ENCODE measurements at regions not wholly inside any gene's neighbourhood (a gene's known extent, or its start where the extent isn't known, plus 50 kb on each side); places are given as distances from the start of the nearest gene placed in this dataset.

- no peaks in the 10 kb centered on the region for H3K4me1 ChIP-seq
- no peak for DNase-seq (ENCODE audit: extremely low spot score in 2 of 2)
- no peaks in the 10 kb centered on the region for H3K36me3 ChIP-seq
- TF ChIP-seq POLR2AphosphoS5 (IDR thresholded peaks at IDR 0.05; ENCODE audit: insufficient read depth in 1 of 2, low read depth in 1 of 2) (no peak), POLR2A (IDR thresholded peaks at IDR 0.05) (no peak)
- TF ChIP-seq, protein P1, sequence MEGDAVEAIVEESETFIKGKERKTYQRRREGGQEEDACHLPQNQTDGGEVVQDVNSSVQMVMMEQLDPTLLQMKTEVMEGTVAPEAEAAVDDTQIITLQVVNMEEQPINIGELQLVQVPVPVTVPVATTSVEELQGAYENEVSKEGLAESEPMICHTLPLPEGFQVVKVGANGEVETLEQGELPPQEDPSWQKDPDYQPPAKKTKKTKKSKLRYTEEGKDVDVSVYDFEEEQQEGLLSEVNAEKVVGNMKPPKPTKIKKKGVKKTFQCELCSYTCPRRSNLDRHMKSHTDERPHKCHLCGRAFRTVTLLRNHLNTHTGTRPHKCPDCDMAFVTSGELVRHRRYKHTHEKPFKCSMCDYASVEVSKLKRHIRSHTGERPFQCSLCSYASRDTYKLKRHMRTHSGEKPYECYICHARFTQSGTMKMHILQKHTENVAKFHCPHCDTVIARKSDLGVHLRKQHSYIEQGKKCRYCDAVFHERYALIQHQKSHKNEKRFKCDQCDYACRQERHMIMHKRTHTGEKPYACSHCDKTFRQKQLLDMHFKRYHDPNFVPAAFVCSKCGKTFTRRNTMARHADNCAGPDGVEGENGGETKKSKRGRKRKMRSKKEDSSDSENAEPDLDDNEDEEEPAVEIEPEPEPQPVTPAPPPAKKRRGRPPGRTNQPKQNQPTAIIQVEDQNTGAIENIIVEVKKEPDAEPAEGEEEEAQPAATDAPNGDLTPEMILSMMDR (IDR thresholded peaks at IDR 0.05): no peak
- H3K9me3 ChIP-seq: no peaks in the 10 kb centered on the region
- H3K27ac ChIP-seq: no peak overlapping the region
- H3K4me3 ChIP-seq: no peak overlapping the region
- intact Hi-C loops (cut with DNase I): no loop called here
- no peaks in the 10 kb centered on the region for H3K27me3 ChIP-seq
These were observed 219.9 kb upstream of the GAS1 start for GRCh38 chr9:87167161-87167560.

DNA sequence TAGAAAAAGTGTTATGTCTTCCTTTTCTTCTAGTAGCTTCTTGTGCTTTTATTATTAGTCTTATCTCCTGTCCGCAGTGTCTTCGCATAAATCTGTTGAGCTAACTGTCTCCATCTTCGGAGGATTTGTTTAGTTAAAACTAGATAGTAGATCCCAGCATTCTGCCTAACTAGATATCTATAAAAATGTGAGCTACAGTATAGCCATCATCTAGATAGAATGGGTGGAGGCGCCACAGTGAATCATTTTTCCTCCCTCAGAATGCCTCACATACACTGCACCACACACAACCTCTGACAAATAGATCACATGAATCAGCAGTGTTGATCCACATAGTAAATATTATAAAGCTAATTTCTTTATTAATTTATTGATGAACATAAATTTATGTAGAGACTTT is 220.3 kb upstream of the GAS1 start:
- Histone ChIP-seq H3K9me3 (no peaks in the 10 kb centered on the region), H3K4me3 (no peak overlapping the region), H3K27me3 (no peaks in the 10 kb centered on the region), H3K27ac (no peak overlapping the region), H3K4me1 (no peaks in the 10 kb centered on the region), H3K36me3 (no peaks in the 10 kb centered on the region)
- TF ChIP-seq, protein P1 (IDR thresholded peaks at IDR 0.05): no peak
- TF ChIP-seq POLR2AphosphoS5 (IDR thresholded peaks at IDR 0.05; ENCODE audit: insufficient read depth in 1 of 2, low read depth in 1 of 2) (no peak), POLR2A (IDR thresholded peaks at IDR 0.05) (no peak)
- intact Hi-C loops (cut with DNase I): no loop called here
- DNase-seq (ENCODE audit: extremely low spot score in 2 of 2): no peak

DNA sequence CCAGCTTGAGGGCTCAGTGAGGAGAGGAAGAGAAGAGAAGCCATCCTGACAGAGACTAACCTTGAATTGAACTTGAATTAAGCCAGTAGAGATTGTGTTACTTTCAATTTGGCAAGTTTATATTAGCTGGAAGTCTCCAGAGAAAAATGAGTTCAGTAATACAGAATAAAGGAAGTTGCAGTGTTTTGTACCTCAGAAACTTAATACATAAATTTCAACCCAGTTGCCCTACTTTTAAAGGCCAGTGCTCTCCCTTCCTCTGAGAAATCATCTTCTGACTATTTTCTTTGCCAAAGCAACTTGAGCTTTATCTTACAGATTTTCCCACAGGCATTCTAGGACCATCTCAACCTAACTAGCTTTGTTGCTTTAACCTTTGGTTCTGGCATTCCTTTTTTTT is 231.0 kb upstream of the GAS1 start:
- no peak for DNase-seq (ENCODE audit: extremely low spot score in 2 of 2)
- intact Hi-C loops (cut with DNase I): no loop called here
- TF ChIP-seq, protein P1 (IDR thresholded peaks at IDR 0.05): no peak
- no peak for TF ChIP-seq POLR2A (IDR thresholded peaks at IDR 0.05)
- no peak for TF ChIP-seq POLR2AphosphoS5 (IDR thresholded peaks at IDR 0.05; ENCODE audit: insufficient read depth in 1 of 2, low read depth in 1 of 2)
- Histone ChIP-seq H3K27ac (no peak overlapping the region), H3K27me3 (no peaks in the 10 kb centered on the region), H3K36me3 (no peaks in the 10 kb centered on the region), H3K4me1 (no peaks in the 10 kb centered on the region), H3K4me3 (no peak overlapping the region), H3K9me3 (peaks cover 3% of the 10 kb centered on the region)

GRCh38 chr9:87179553-87180340 is 232.4 kb upstream of the GAS1 start:
- intact Hi-C loops (cut with DNase I): no loop called here
- Histone ChIP-seq H3K27ac (no peak overlapping the region), H3K9me3 (peaks cover 3% of the 10 kb centered on the region), H3K27me3 (no peaks in the 10 kb centered on the region), H3K4me1 (no peaks in the 10 kb centered on the region), H3K4me3 (no peak overlapping the region), H3K36me3 (no peaks in the 10 kb centered on the region)
- DNase-seq (ENCODE audit: extremely low spot score in 2 of 2): no peak
- TF ChIP-seq POLR2AphosphoS5 (IDR thresholded peaks at IDR 0.05; ENCODE audit: insufficient read depth in 1 of 2, low read depth in 1 of 2) (no peak), POLR2A (IDR thresholded peaks at IDR 0.05) (no peak)
- TF ChIP-seq, protein P1 (IDR thresholded peaks at IDR 0.05): no peak

DNA sequence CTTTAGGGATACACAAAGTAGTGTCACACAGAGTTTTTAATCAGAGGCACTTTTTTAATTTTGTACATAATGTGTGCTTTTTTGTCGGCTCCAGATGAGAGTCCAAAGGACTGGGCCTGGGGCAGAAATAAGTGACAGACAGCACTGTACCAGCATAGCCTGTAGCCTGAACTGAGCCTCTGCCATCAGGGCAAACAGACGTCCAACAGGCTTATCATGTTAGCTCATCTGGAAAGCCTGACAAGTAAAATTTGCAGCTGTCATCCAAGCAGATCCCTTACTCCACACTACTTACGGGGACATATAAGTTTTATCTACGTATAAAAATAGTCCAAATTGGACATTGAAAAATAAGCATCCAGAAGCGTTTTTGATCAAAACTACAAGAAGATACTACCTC is 233.1 kb upstream of the GAS1 start:
- H3K4me3 ChIP-seq: no peak overlapping the region
- H3K4me1 ChIP-seq: no peaks in the 10 kb centered on the region
- intact Hi-C loops (cut with DNase I): no loop called here
- DNase-seq (ENCODE audit: extremely low spot score in 2 of 2): no peak
- no peaks in the 10 kb centered on the region for H3K36me3 ChIP-seq
- TF ChIP-seq, protein P1 (IDR thresholded peaks at IDR 0.05): no peak
- TF ChIP-seq POLR2AphosphoS5 (IDR thresholded peaks at IDR 0.05; ENCODE audit: insufficient read depth in 1 of 2, low read depth in 1 of 2) (no peak), POLR2A (IDR thresholded peaks at IDR 0.05) (no peak)
- no peak overlapping the region for H3K27ac ChIP-seq
- H3K27me3 ChIP-seq: no peaks in the 10 kb centered on the region
- peaks cover 3% of the 10 kb centered on the region for H3K9me3 ChIP-seq

All from vagina (tissue), 2 donors.